ENCODE measurements at regions not wholly inside any gene's neighbourhood (a gene's known extent, or its start where the extent isn't known, plus 50 kb on each side); places are given as distances from the start of the nearest gene placed in this dataset.
A peak's percentile ranks its signal among the peaks of the same experiment; 100 is the strongest.
"Not testable (repeated sequence)": the region's sequence is repeated elsewhere in the genome, so short reads cannot be mapped to it uniquely, and the experiment has no call there.

DNA sequence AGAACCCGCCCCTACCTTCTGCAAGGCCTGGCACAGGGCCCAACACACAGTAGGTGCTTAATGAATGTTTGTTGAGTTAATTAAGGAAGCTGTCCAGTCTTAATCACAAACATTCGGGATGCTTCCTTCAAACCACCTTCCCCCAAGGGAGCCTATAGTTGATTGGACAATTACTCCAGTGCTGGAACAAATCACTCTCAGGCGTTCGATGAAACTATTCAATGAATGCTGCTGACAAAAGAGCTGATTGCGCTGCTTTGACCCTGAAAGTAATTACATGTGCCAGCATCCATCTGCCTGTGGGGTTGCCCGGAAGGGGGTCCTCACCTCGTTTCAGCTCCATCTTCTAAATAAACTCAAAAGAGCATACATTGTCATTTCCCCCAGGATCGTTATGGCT lies 112.0 kb upstream of the SRSF6 start:
- H3K27me3 Mint-ChIP-seq: peaks cover 8% of the 10 kb centered on the region
- DNase-seq (no peak), ATAC-seq (no peak)
- no peaks in the 10 kb centered on the region for H3K4me1 Mint-ChIP-seq
- H3K27ac Mint-ChIP-seq: no peak overlapping the region
- H3K4me3 Mint-ChIP-seq: no peak overlapping the region
- peaks cover 13 to 23% of the 10 kb centered on the region in 2 donors for H3K9me3 Mint-ChIP-seq

DNA sequence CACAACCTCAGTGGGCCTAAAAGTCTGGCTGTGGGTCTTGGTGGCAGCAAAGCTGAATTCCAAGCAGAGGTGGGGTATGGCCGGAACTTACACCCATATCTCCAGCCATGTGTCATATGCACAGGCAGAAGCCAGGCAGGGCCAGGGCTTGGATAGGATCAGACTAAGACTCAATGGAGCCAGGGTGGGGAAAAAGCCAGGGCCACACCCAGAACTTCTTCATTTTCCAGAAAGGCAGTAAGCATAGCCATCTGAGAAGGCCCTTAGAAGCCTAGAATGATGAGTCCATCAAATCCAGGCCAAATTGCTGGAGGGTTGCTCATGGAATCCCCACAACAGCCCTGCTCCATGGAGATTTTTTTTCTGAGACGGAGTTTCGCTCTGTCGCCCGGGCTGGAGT lies 116.2 kb upstream of the SRSF6 start:
- Mint-ChIP-seq H3K27ac (no peak overlapping the region), H3K27me3 (no peaks in the 10 kb centered on the region), H3K9me3 (peaks cover 14 to 23% of the 10 kb centered on the region in 2 donors), H3K4me1 (no peaks in the 10 kb centered on the region), H3K4me3 (no peak overlapping the region)
- ATAC-seq (no peak), DNase-seq (no peak)

DNA sequence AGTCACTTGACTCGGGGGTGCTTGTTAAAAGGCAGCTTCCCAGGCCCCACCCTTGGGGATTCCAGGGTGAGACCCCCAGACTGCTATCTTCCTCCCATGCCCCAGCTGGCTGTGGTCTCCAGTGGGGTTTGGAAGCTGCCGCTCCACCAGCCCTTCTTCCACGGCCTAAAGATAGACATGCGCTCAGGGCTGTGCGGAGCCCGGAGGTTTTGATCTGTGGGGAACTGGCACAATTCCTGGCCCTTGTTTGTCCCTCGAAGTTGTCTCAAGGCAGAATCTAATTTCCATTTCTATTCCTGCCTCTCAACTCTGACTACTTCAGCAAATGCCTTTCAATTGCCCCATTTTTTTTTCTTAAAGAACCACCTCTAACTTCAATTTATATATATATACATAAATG lies 120.7 kb upstream of the SRSF6 start:
- Mint-ChIP-seq H3K27me3 (no peaks in the 10 kb centered on the region), H3K4me3 (no peak overlapping the region), H3K9me3 (peaks cover 26 to 35% of the 10 kb centered on the region in 2 donors)

DNA sequence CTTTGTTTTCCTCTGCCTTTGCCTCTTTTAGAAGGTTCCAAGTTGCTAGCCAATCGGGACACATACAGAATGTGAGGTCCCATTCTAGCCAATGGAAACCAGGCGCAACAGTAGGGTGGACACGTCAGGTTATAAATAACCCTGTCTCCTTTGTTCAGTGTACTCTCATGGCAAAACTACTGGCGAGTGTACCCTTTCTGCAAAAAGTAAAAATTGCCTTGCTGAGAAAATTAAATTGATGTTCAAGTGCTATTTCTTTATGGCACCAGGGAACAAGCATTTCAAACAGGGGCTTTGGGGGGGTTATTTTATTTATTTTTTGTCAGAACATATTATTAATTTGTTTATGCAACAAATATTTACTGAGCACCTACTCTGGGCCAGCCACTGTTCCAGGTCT lies 123.6 kb upstream of the SRSF6 start:
- no peak for ATAC-seq
- H3K27me3 Mint-ChIP-seq: no peaks in the 10 kb centered on the region
- no peak for DNase-seq
- H3K4me3 Mint-ChIP-seq: no peak overlapping the region
- peaks cover 26 to 45% of the 10 kb centered on the region in 2 donors for H3K9me3 Mint-ChIP-seq
- no peaks in the 10 kb centered on the region for H3K4me1 Mint-ChIP-seq
- no peak overlapping the region for H3K27ac Mint-ChIP-seq

More for the DNA sequence above, 120.7 kb upstream of the SRSF6 start:
- ATAC-seq (no peak), DNase-seq (no peak)
- no peak overlapping the region for H3K27ac Mint-ChIP-seq
- no peaks in the 10 kb centered on the region for H3K4me1 Mint-ChIP-seq

DNA sequence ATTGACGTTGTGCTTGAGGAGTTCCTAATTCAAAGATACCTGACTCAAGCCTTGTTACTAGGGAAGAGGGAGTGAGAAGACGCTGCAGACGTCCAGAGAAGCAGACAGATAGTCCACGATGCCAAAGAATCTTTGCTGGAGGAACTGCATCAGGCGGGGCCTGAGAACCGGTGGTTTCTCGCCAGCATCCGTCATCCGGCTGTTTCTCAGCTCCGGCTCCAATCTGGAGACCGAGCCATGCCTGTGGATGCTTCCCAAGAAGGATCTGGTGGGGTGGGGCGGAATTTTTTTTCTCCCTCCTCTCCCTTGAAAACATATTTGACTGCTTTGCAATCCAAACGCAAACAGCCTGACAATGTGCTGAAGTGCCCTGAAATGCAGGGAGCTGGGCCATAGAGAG lies 125.8 kb upstream of the SRSF6 start:
- no peak for DNase-seq
- no peak overlapping the region for H3K4me3 Mint-ChIP-seq
- ATAC-seq: no peak
- H3K27me3 Mint-ChIP-seq: no peaks in the 10 kb centered on the region
- no peaks in the 10 kb centered on the region for H3K4me1 Mint-ChIP-seq
- H3K27ac Mint-ChIP-seq: no peak overlapping the region
- H3K9me3 Mint-ChIP-seq: peaks cover 26 to 45% of the 10 kb centered on the region in 2 donors

GRCh38 chr20:43328697-43329096 lies 129.0 kb upstream of the SRSF6 start:
- DNase-seq (no peak), ATAC-seq (no peak)
- Mint-ChIP-seq H3K4me3 (no peak overlapping the region), H3K27me3 (peaks cover 10% of the 10 kb centered on the region), H3K9me3 (peaks cover 2 to 19% of the 10 kb centered on the region in 2 donors), H3K4me1 (no peaks in the 10 kb centered on the region), H3K27ac (no peak overlapping the region)

GRCh38 chr20:43327234-43327633 lies 130.5 kb upstream of the SRSF6 start:
- Mint-ChIP-seq H3K27me3 (peaks cover 10% of the 10 kb centered on the region), H3K9me3 (peaks cover 0 to 12% of the 10 kb centered on the region in 2 donors)
- H3K27ac Mint-ChIP-seq, H3K4me3 Mint-ChIP-seq, ATAC-seq, H3K4me1 Mint-ChIP-seq, DNase-seq: not testable (repeated sequence)

DNA sequence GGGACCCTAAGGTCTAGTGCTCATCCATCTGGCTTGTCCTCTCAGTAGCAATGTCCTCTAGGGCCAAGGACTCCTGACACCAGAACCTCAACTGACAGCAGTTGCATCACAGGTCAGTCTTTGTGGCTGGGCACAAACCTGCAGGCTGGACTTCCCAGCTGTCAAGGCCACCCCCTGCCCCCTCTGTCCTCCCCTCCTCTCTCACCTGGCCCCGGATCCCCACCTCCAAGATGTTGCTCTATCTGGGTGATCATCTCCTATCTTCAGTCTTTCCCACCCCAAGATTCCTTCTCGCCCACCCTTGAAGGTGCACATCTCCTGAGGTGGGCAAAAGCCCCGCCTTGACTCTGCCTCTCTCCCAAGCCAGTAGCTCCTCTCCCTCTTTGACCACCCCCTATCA lies 131.8 kb upstream of the SRSF6 start:
- Mint-ChIP-seq H3K27me3 (peaks cover 10% of the 10 kb centered on the region), H3K4me3 (no peak overlapping the region), H3K4me1 (no peaks in the 10 kb centered on the region), H3K27ac (peak overlapping the region in 1 of 2 donors; percentile 61), H3K9me3 (no peaks in the 10 kb centered on the region)
- ATAC-seq: no peak
- no peak for DNase-seq

- no peak for ATAC-seq
- DNase-seq: no peak
- no peaks in the 10 kb centered on the region for H3K9me3 Mint-ChIP-seq
- H3K27ac Mint-ChIP-seq: no peak overlapping the region
- H3K4me3 Mint-ChIP-seq: no peak overlapping the region
- no peaks in the 10 kb centered on the region for H3K4me1 Mint-ChIP-seq
- peaks cover 26% of the 10 kb centered on the region for H3K27me3 Mint-ChIP-seq
Observed at GRCh38 chr20:43323592-43323991, 133.9 kb upstream of the PTPRT start.

DNA sequence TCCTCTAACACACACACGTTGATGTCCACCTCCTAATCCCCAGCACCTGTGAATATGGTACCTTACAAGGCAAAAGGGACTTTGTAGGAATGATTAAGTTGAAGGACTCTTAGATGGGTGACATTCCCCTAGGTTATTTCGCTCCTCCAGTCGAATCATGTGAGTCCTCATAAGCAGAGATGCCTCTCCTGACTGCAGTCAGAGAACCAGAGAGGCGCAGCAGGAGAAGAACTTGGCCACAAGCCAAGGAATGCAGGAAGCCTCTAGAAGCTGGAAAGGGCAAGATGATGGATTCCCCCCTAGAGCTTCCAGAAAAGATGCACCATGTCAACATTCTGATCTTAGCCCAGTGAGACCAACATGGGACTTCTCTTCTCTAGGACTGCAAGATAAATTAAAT lies 133.1 kb upstream of the PTPRT start:
- H3K4me1 Mint-ChIP-seq: no peaks in the 10 kb centered on the region
- no peaks in the 10 kb centered on the region for H3K9me3 Mint-ChIP-seq
- ATAC-seq (no peak), DNase-seq (no peak)
- H3K27ac Mint-ChIP-seq: peak overlapping the region in 1 of 2 donors; percentile 64
- H3K4me3 Mint-ChIP-seq: no peak overlapping the region
- peaks cover 30% of the 10 kb centered on the region for H3K27me3 Mint-ChIP-seq

- H3K9me3 Mint-ChIP-seq: no peaks in the 10 kb centered on the region
- no peak overlapping the region for H3K27ac Mint-ChIP-seq
- H3K4me1 Mint-ChIP-seq: no peaks in the 10 kb centered on the region
- peaks cover 19% of the 10 kb centered on the region for H3K27me3 Mint-ChIP-seq
- ATAC-seq: no peak
- DNase-seq: no peak
- H3K4me3 Mint-ChIP-seq: no peak overlapping the region
Observed at GRCh38 chr20:43320536-43320935, 130.8 kb upstream of the PTPRT start.

- Mint-ChIP-seq H3K4me3 (no peak overlapping the region), H3K9me3 (no peaks in the 10 kb centered on the region), H3K27ac (peak overlapping the region in 1 of 2 donors; percentile 75), H3K4me1 (no peaks in the 10 kb centered on the region), H3K27me3 (peaks cover 19% of the 10 kb centered on the region)
- no peak for DNase-seq
- no peak for ATAC-seq
Observed at GRCh38 chr20:43318755-43319297, 129.1 kb upstream of the PTPRT start.

DNA sequence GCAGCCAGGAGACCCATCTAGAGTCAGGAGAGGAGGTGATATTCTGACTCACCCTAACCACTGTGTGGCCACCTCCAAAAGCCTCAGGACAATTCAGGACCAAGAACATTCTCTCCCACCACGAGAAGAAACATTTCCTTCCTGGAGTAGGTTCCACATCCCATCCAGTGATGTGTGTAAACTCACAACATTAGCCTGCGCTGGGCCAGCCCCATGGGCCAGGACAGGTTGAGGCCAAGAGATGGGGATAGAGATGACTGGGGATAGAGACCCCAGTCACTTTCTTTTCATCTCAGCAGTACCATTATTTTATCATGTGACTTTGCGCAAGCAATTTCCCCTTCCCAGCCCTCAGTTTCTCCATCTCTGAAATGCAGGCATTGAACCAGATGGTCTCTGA lies 126.6 kb upstream of the PTPRT start:
- H3K27ac Mint-ChIP-seq: no peak overlapping the region
- no peak overlapping the region for H3K4me3 Mint-ChIP-seq
- DNase-seq: no peak
- H3K4me1 Mint-ChIP-seq: no peaks in the 10 kb centered on the region
- no peaks in the 10 kb centered on the region for H3K9me3 Mint-ChIP-seq
- ATAC-seq: no peak
- peaks cover 19% of the 10 kb centered on the region for H3K27me3 Mint-ChIP-seq

DNA sequence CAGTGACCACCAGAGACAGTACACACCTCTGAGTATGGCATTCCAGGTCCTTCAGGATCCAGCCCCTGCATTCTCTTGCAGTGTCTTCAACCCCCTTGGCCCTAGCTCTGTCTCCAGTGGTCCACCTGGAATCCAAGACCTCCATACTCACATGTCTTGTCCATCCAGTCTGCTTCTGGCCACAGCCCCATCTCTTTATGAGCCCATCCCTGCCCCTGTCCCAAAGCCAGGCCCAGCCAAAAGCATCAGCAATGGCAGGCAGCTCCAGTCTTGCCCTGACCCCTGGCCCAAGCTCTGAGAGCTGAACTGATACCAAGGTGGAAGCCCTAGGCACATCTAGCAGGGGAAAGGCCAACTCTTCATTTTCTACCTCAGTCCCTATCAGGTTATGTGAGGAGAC lies 119.6 kb upstream of the PTPRT start:
- no peak overlapping the region for H3K4me3 Mint-ChIP-seq
- no peak overlapping the region for H3K27ac Mint-ChIP-seq
- DNase-seq (no peak), ATAC-seq (no peak)
- no peaks in the 10 kb centered on the region for H3K4me1 Mint-ChIP-seq
- H3K27me3 Mint-ChIP-seq: peaks cover 9% of the 10 kb centered on the region
- H3K9me3 Mint-ChIP-seq: peaks cover 0 to 8% of the 10 kb centered on the region in 2 donors

- ATAC-seq: no peak
- no peaks in the 10 kb centered on the region for H3K4me1 Mint-ChIP-seq
- peaks cover 9% of the 10 kb centered on the region for H3K27me3 Mint-ChIP-seq
- no peak for DNase-seq
- H3K27ac Mint-ChIP-seq: no peak overlapping the region
- H3K9me3 Mint-ChIP-seq: peaks cover 0 to 8% of the 10 kb centered on the region in 2 donors
- H3K4me3 Mint-ChIP-seq: no peak overlapping the region
Observed at GRCh38 chr20:43306837-43307236, 117.1 kb upstream of the PTPRT start.

- peaks cover 0 to 8% of the 10 kb centered on the region in 2 donors for H3K9me3 Mint-ChIP-seq
- H3K27me3 Mint-ChIP-seq: peaks cover 3% of the 10 kb centered on the region
- H3K4me3 Mint-ChIP-seq: no peak overlapping the region
- DNase-seq (no peak), ATAC-seq (no peak)
- no peak overlapping the region for H3K27ac Mint-ChIP-seq
- no peaks in the 10 kb centered on the region for H3K4me1 Mint-ChIP-seq
Observed at GRCh38 chr20:43305749-43306148, 116.0 kb upstream of the PTPRT start.

DNA sequence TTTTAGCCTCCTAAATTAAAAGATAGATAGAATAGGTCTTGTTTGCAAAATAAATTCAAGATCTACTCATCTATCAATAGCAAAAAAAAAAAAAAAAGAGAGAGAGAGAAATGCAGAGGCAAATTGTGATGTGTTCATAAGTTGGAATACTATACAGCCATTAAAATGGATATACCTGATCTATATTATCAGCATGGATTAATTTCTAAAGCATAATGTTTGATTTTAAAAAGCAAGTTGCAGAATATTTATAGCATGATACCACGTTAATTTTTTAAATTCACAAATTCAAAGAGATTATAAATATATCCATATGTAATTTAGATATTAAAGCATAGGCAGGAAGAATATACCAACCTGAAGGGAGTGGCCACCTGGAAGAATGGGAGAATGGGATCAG lies 114.9 kb upstream of the PTPRT start:
- DNase-seq (no peak), ATAC-seq (no peak)
- Mint-ChIP-seq H3K27ac (no peak overlapping the region), H3K9me3 (peaks cover 0 to 4% of the 10 kb centered on the region in 2 donors), H3K4me3 (no peak overlapping the region), H3K27me3 (no peaks in the 10 kb centered on the region), H3K4me1 (no peaks in the 10 kb centered on the region)

Measured in stimulated activated naive CD8-positive, alpha-beta T cell treated with anti-CD3 and anti-CD28 coated beads, Interleukin-15, amount 100 ng/mL, for 72 hours (primary cell).